Aorta (tissue), 5 donors: ENCODE measurements at regions not wholly inside any gene's neighbourhood (a gene's known extent, or its start where the extent isn't known, plus 50 kb on each side); places are given as distances from the start of the nearest gene placed in this dataset.

Experiments
- ATAC-seq: fragments of 200-7000 bp; cut with Tn5 transposase; one replicate; pipeline ENCODE4 v1.9.1; 2022; ENCODE audit warnings: moderate library complexity; ENCODE audit not compliant: low FRiP score
- DNase-seq, 2 donors: peaks; one replicate each; pipeline ENCODE4 v3.0.0-alpha.2; 2020
- H3K27ac ChIP-seq, 2 donors: one replicate each; pipeline ENCODE4 v1.5.1; 2013; ENCODE audit warnings: low read length in 2 of 2, mild to moderate bottlenecking in 2 of 2, moderate library complexity in 2 of 2, control low read depth in 1 of 2, inconsistent platforms in 1 of 2, low read depth in 1 of 2
- H3K27me3 ChIP-seq, 2 donors: one replicate each; pipeline ENCODE4 v1.6.1; 2013; ENCODE audit warnings: control low read depth in 1 of 2, low read length in 1 of 2, mild to moderate bottlenecking in 1 of 2, moderate library complexity in 1 of 2; ENCODE audit not compliant: insufficient read depth in 2 of 2, control insufficient read depth in 1 of 2
- H3K36me3 ChIP-seq, 2 donors: one replicate each; pipeline ENCODE4 v1.6.1; 2013; ENCODE audit warnings: control low read depth in 1 of 2, low read length in 1 of 2, mild to moderate bottlenecking in 1 of 2; ENCODE audit not compliant: insufficient read depth in 2 of 2, control insufficient read depth in 1 of 2
- H3K4me1 ChIP-seq, 2 donors: one replicate each; pipeline ENCODE4 v1.6.1; 2013; ENCODE audit warnings: low read length in 2 of 2, control low read depth in 1 of 2, mild to moderate bottlenecking in 1 of 2, moderate library complexity in 1 of 2; ENCODE audit not compliant: insufficient read depth in 2 of 2, control insufficient read depth in 1 of 2
- H3K4me3 ChIP-seq, 2 donors: one replicate each; pipeline ENCODE4 v1.5.1; 2013; ENCODE audit warnings: low read length in 2 of 2, control low read depth in 1 of 2, mild to moderate bottlenecking in 1 of 2
- H3K9me3 ChIP-seq: one replicate; pipeline ENCODE4 v1.6.1; 2013; ENCODE audit warnings: mild to moderate bottlenecking, low read length; ENCODE audit not compliant: control insufficient read depth
- WGBS, 2 donors: extraction: QIAGEN DNeasy Blood & Tissue Kit; methylation state at CpG; one replicate each; pipeline ENCODE4 v1.1.7; 2013; 5-methylcytosine and 5-hydroxymethylcytosine counted together
- intact Hi-C, 2 donors: fragments of 100-400 bp; cut with DNase I; formaldehyde crosslinking; loops; one replicate each; pipeline versions ENCODE4 v1.14.2 to v1.15.0; 2022
- donor health status: healthy with polysubstance abuse.
- donor health status: Bipolar disorder and iron deficiency.
- donor health status: DM: no; HTN: no; CAD: no.
- donor health status: DM: no; HTN: no; CAD: no.
- donor health status: DM: yes; HTN: yes; CAD: no.

DNA sequence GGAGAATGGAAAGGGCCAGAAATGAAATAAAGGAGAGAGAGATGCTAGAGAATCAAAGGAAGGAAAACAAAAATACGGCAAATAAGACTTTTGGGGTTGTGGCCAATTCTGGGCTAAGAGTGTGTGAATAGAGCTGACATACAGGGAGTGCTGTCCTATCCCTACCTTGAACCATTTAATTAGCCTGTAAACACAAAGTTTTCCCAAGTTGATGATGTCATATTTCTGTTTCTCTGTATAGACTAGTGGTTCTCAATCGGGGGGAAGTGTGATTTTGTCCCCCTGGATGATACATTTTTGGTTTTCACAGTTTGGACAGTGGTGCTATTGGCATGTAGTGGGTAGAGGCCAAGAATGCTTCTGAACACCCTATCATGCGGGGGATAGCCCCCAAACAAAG, 148.8 kb downstream of the ACTR3 start:
- no peaks in the 10 kb centered on the region for H3K36me3 ChIP-seq
- peaks cover 1% of the 10 kb centered on the region for H3K9me3 ChIP-seq
- DNase-seq (no peak), ATAC-seq (no peak)
- 85 to 95% methylated on average over 3 of the region's 3 CpGs for WGBS, 2 donors
- no peak overlapping the region for H3K27ac ChIP-seq
- no peak overlapping the region for H3K4me3 ChIP-seq
- no peaks in the 10 kb centered on the region for H3K4me1 ChIP-seq
- intact Hi-C loops, result no loop called here
- no peaks in the 10 kb centered on the region for H3K27me3 ChIP-seq

DNA sequence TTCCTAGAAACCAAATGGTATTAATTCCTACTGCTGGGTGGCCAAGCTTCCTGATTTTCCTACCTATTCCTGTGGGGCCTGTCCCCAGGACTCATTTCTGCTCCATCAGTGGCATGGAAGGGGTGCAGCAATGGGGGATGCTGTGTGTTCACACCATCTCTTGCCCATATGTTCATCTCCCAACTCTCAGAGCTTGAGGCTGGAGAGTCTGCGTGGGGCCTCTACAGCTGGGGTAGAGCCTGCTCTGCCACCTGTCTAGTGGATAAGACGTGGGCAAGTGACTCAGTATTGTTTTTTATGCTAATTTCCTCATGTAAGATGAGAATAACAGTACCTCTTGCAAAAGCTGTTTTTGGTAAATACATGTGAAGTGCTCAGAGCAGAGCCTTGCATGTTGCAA, 149.8 kb downstream of the ACTR3 start:
- Histone ChIP-seq H3K27me3 (no peaks in the 10 kb centered on the region), H3K9me3 (peaks cover 1% of the 10 kb centered on the region), H3K36me3 (no peaks in the 10 kb centered on the region), H3K4me1 (no peaks in the 10 kb centered on the region), H3K4me3 (no peak overlapping the region), H3K27ac (no peak overlapping the region)
- intact Hi-C loops, result no loop called here
- DNase-seq (no peak), ATAC-seq (no peak)
- WGBS, 2 donors, result 69 to 72% methylated on average over 2 of the region's 2 CpGs

DNA sequence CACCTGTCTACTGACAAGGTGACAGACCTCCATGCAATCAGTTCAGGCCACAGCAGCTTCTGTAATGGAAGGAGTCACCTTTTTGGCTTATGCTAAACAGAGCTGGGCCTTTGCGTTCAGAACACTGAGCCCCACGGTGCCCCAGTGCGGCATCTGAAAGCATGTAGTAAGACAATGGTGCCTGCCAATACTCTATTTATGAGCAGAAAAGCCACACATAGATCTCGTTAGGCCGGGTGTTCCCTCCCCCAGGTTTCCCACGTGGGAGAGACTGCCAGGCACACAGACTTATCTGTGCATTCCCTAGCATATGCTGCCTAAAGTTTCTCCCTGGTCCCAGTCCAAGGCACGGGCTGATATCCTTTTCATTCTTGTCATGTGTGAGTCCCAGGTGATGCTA, 150.9 kb downstream of the ACTR3 start:
- Histone ChIP-seq H3K27me3 (no peaks in the 10 kb centered on the region), H3K36me3 (no peaks in the 10 kb centered on the region), H3K4me3 (no peak overlapping the region), H3K9me3 (peaks cover 1% of the 10 kb centered on the region), H3K4me1 (no peaks in the 10 kb centered on the region), H3K27ac (no peak overlapping the region)
- ATAC-seq, result no peak
- DNase-seq, result no peak
- intact Hi-C loops, result no loop called here
- WGBS, 2 donors, result 63 to 72% methylated on average over 7 of the region's 7 CpGs

DNA sequence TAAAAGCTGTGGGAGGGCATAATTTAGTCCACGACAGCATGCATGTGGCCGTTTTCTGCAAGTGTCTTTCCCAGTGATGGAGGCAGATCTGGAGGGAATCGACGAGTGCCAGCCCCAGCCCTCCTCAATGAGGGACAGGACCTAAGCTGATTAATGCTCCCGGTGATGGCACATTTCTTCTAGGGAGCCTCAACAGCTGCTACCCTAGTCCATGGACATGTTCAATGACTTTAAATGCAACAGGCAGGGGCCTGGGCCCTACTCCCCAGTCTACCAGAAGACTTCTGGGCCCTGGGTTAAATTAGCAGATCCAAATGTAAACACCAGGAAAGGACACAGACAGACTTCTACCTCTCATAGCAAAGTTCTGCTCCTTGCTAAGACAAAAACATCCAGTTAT, 155.1 kb downstream of the ACTR3 start:
- DNase-seq, result no peak
- 93% methylated on average over 5 of the region's 5 CpGs for WGBS, 2 donors

DNA sequence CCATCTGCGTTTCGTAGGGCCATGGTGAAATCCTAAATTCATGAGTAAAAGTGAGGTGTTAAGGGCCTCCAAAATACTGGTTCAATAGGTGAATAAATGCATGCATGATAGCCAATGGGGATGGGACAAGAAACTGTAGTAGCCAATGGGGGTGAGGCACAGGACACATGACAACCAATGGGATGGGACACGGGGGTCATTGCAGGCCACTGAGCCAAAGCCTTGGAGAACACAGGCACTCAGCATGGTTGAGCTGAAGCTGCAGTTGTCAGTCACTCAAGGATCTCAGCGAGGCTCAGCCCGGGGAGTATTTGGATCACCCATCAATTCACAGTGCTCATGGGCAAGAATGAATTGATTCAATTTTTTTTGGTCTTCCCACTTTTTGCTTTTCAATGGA, 156.5 kb downstream of the ACTR3 start:
- H3K4me3 ChIP-seq, result no peak overlapping the region
- no peaks in the 10 kb centered on the region for H3K4me1 ChIP-seq
- no peaks in the 10 kb centered on the region for H3K36me3 ChIP-seq
- no peak for ATAC-seq
- intact Hi-C loops, result no loop called here
- DNase-seq, result no peak
- peaks cover 1% of the 10 kb centered on the region for H3K9me3 ChIP-seq
- no peak overlapping the region for H3K27ac ChIP-seq
- 82 to 86% methylated on average over 5 of the region's 5 CpGs for WGBS, 2 donors
- H3K27me3 ChIP-seq, result no peaks in the 10 kb centered on the region

More for the DNA sequence above, 155.1 kb downstream of the ACTR3 start:
- Histone ChIP-seq H3K4me3 (no peak overlapping the region), H3K27me3 (no peaks in the 10 kb centered on the region), H3K27ac (no peak overlapping the region), H3K4me1 (no peaks in the 10 kb centered on the region), H3K36me3 (no peaks in the 10 kb centered on the region), H3K9me3 (peaks cover 1% of the 10 kb centered on the region)
- intact Hi-C loops, result no loop called here
- no peak for ATAC-seq

DNA sequence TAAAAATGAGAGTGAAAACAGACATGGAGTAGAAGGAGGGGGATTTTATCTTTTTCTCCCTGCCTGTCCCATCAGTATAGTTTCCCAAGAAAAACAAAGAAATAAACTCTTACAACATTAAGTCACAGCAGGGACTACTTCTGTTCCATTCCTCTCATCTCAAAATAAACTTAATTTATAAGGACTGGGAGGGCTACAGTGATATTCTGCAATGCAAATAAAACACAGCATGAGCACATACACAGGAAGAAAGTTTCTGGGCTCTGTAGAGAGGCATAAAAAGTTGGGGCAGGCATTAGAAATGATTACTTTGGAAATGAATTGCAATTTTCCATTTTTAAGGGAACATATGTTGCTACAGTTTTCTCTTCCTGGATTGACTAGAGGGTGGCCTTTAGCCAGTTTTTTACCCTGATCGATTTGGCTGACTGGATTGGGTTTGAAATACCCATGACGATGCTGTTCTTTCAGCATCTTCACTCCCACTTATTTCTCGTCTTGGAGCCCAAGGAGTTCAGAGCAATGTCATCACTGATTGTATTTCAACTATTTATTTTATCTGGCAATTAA, 157.1 kb downstream of the ACTR3 start:
- intact Hi-C loops, result no loop called here
- DNase-seq (no peak), ATAC-seq (no peak)
- Histone ChIP-seq H3K27me3 (no peaks in the 10 kb centered on the region), H3K4me1 (no peaks in the 10 kb centered on the region), H3K4me3 (no peak overlapping the region), H3K9me3 (peaks cover 1% of the 10 kb centered on the region), H3K27ac (no peak overlapping the region), H3K36me3 (no peaks in the 10 kb centered on the region)
- 13 to 23% methylated on average over 3 of the region's 3 CpGs for WGBS, 2 donors

DNA sequence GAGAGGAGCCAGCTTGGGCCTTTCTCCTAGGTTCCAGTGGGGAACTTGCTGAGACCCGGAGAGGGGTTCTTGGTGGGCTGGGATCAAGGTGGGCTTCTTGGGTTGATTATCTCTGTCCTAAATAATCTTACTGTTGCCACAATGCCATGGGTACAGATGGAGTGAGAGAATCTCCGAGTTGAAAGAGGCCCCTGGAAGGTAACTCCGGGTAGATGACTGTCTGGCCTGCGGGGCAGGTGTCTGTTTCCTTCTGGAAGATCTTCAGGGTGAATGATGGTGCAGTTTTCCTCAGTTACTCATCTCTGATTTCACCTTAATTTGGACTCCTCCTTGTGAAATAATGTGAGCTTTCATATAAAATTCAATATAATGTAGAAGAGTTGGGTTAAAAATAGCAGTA, 159.4 kb downstream of the ACTR3 start:
- DNase-seq, result no peak
- ATAC-seq, result no peak

DNA sequence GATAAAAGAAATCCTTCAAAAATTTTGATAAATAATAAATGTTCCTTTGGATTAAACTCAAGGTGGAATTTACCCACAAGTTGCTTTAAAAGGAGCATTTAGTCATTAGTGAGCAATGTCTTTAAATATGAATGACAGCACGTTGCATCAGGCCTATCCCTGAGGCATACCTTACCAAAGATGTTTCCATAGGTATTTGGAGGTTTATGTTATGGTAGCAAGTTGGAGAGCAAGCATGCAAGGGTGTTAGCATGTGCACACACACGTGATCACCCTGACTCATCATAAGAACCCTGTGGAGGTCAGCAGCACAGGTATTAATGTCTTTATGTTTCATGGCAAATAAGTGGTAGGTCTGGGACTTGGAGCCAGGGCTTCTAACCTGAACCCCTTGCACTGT, 159.9 kb downstream of the ACTR3 start:
- ATAC-seq (no peak), DNase-seq (no peak)
- Histone ChIP-seq H3K9me3 (no peaks in the 10 kb centered on the region), H3K27ac (no peak overlapping the region), H3K4me1 (no peaks in the 10 kb centered on the region), H3K27me3 (no peaks in the 10 kb centered on the region), H3K4me3 (no peak overlapping the region), H3K36me3 (no peaks in the 10 kb centered on the region)
- WGBS, 2 donors, result 73 to 77% methylated on average over 2 of the region's 2 CpGs
- intact Hi-C loops, result no loop called here

More for the DNA sequence above, 159.4 kb downstream of the ACTR3 start:
- Histone ChIP-seq H3K36me3 (no peaks in the 10 kb centered on the region), H3K9me3 (no peaks in the 10 kb centered on the region), H3K4me3 (no peak overlapping the region), H3K4me1 (no peaks in the 10 kb centered on the region), H3K27ac (no peak overlapping the region), H3K27me3 (no peaks in the 10 kb centered on the region)
- 67 to 70% methylated on average over 4 of the region's 4 CpGs for WGBS, 2 donors
- intact Hi-C loops, result no loop called here

DNA sequence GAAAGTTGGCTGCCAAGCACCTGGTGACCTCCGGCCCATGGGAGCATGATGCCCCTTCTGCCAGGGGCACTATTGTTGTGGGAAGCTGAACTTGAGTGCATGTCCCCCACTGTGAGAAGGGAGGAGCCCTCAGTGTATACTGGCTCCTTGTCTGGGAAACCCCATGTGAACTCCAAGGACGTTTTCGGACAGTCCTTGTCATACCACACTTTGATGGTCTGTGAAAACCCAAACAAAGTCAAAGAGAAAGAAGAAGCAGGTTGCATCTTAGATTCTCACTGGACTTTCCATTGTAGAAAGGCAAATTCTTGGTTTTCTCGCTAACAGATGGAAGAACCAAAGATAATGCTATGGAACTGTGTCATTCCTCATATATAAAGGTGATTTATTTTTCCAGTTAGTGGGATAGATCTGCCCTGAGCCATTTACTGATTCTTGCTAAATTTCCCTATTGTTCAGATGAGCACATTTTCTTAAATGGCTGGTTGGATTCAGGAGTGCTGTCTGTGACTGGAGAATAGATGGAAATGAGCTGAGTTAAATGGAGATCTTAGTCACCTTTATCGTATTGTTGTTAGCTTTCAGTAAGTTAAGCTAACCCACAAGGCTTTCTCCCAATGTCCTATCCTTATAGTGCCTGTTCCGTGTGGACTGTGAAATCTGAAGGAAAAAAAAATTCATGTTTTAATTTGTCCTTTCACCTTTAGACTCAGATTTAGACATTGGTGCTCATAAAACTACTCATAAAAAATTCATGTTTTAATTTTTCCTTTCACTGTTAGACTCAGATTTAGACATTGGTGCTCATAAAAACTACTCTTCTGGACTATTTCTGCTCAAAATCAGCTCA, 166.6 kb downstream of the ACTR3 start:
- Histone ChIP-seq H3K27me3 (no peaks in the 10 kb centered on the region), H3K36me3 (no peaks in the 10 kb centered on the region), H3K9me3 (peaks cover under 1% of the 10 kb centered on the region), H3K4me3 (no peak overlapping the region), H3K27ac (no peak overlapping the region), H3K4me1 (no peaks in the 10 kb centered on the region)
- ATAC-seq, result no peak
- WGBS, 2 donors, result 76 to 78% methylated on average over 6 of the region's 6 CpGs
- DNase-seq, result no peak
- intact Hi-C loops, result no loop called here
